ENCODE measurements at regions not wholly inside any gene's neighbourhood (a gene's known extent, or its start where the extent isn't known, plus 50 kb on each side); places are given as distances from the start of the nearest gene placed in this dataset.

GRCh38 chr2:166565501-166565900, 71.5 kb upstream of the SCN7A start:
- Histone ChIP-seq H3K4me3 (ENCODE audit: low read length) (no peak overlapping the region), H3K36me3 (ENCODE audit: control insufficient read depth, insufficient read depth, low read length) (no peaks in the 10 kb centered on the region), H3K27me3 (ENCODE audit: control insufficient read depth, insufficient read depth, low read length) (no peaks in the 10 kb centered on the region), H3K9me3 (ENCODE audit: control insufficient read depth, insufficient read depth, low read length) (no peaks in the 10 kb centered on the region), H3K4me1 (ENCODE audit: control insufficient read depth, insufficient read depth, low read length) (no peaks in the 10 kb centered on the region), H3K27ac (ENCODE audit: low read length) (no peak overlapping the region)
- H3K27me3 Mint-ChIP-seq (ENCODE audit: low read depth in 2 of 2) = no peaks in the 10 kb centered on the region
- intact Hi-C loops (cut with micrococcal nuclease) = no loop called here
- ATAC-seq (no peak), DNase-seq (no peak)
- H3K9me3 Mint-ChIP-seq = peaks cover 3 to 4% of the 10 kb centered on the region in 2 donors
- no peaks in the 10 kb centered on the region for H3K36me3 Mint-ChIP-seq
- TF ChIP-seq CTCF (IDR thresholded peaks at IDR 0.05) = no peak
- H3K4me3 Mint-ChIP-seq = no peak overlapping the region
- H3K27ac Mint-ChIP-seq = no peak overlapping the region
- 100% methylated on average over 2 of the region's 3 CpGs for WGBS (ENCODE audit: insufficient coverage)
- no peaks in the 10 kb centered on the region for H3K4me1 Mint-ChIP-seq

- ATAC-seq = no peak
- Histone ChIP-seq H3K27me3 (ENCODE audit: control insufficient read depth, insufficient read depth, low read length) (no peaks in the 10 kb centered on the region), H3K4me3 (ENCODE audit: low read length) (no peak overlapping the region), H3K4me1 (ENCODE audit: control insufficient read depth, insufficient read depth, low read length) (no peaks in the 10 kb centered on the region), H3K9me3 (ENCODE audit: control insufficient read depth, insufficient read depth, low read length) (no peaks in the 10 kb centered on the region), H3K36me3 (ENCODE audit: control insufficient read depth, insufficient read depth, low read length) (no peaks in the 10 kb centered on the region), H3K27ac (ENCODE audit: low read length) (no peak overlapping the region)
- H3K36me3 Mint-ChIP-seq = no peaks in the 10 kb centered on the region
- H3K9me3 Mint-ChIP-seq = peaks cover 3 to 4% of the 10 kb centered on the region in 2 donors
- H3K27me3 Mint-ChIP-seq (ENCODE audit: low read depth in 2 of 2) = no peaks in the 10 kb centered on the region
- WGBS (ENCODE audit: insufficient coverage) = 48% methylated on average over 2 of the region's 2 CpGs
- no peaks in the 10 kb centered on the region for H3K4me1 Mint-ChIP-seq
- no peak for TF ChIP-seq CTCF (IDR thresholded peaks at IDR 0.05)
- DNase-seq = no peak
- H3K4me3 Mint-ChIP-seq = no peak overlapping the region
- intact Hi-C loops (cut with micrococcal nuclease) = no loop called here
- no peak overlapping the region for H3K27ac Mint-ChIP-seq
These were observed 69.8 kb upstream of the SCN7A start for GRCh38 chr2:166563894-166564293.

- Mint-ChIP-seq H3K4me1 (no peaks in the 10 kb centered on the region), H3K36me3 (no peaks in the 10 kb centered on the region), H3K27ac (no peak overlapping the region), H3K27me3 (ENCODE audit: low read depth in 2 of 2) (no peaks in the 10 kb centered on the region), H3K9me3 (peaks cover 2 to 6% of the 10 kb centered on the region in 2 donors), H3K4me3 (no peak overlapping the region)
- Histone ChIP-seq H3K4me3 (ENCODE audit: low read length) (no peak overlapping the region), H3K27ac (ENCODE audit: low read length) (no peak overlapping the region), H3K9me3 (ENCODE audit: control insufficient read depth, insufficient read depth, low read length) (no peaks in the 10 kb centered on the region), H3K36me3 (ENCODE audit: control insufficient read depth, insufficient read depth, low read length) (no peaks in the 10 kb centered on the region), H3K4me1 (ENCODE audit: control insufficient read depth, insufficient read depth, low read length) (no peaks in the 10 kb centered on the region), H3K27me3 (ENCODE audit: control insufficient read depth, insufficient read depth, low read length) (no peaks in the 10 kb centered on the region)
- intact Hi-C loops (cut with micrococcal nuclease) = no loop called here
- ATAC-seq = no peak
- no peak for DNase-seq
- TF ChIP-seq CTCF (IDR thresholded peaks at IDR 0.05) = no peak
- 57% methylated on average over 1 of the region's 2 CpGs for WGBS (ENCODE audit: insufficient coverage)
These were observed 66.0 kb upstream of the SCN7A start for GRCh38 chr2:166560022-166560421.

- no peak overlapping the region for H3K4me3 Mint-ChIP-seq
- DNase-seq = no peak
- Histone ChIP-seq H3K4me1 (ENCODE audit: control insufficient read depth, insufficient read depth, low read length) (no peaks in the 10 kb centered on the region), H3K27me3 (ENCODE audit: control insufficient read depth, insufficient read depth, low read length) (no peaks in the 10 kb centered on the region), H3K4me3 (ENCODE audit: low read length) (no peak overlapping the region), H3K9me3 (ENCODE audit: control insufficient read depth, insufficient read depth, low read length) (peaks cover 3% of the 10 kb centered on the region), H3K27ac (ENCODE audit: low read length) (no peak overlapping the region), H3K36me3 (ENCODE audit: control insufficient read depth, insufficient read depth, low read length) (no peaks in the 10 kb centered on the region)
- no peaks in the 10 kb centered on the region for H3K4me1 Mint-ChIP-seq
- no peaks in the 10 kb centered on the region for H3K27me3 Mint-ChIP-seq (ENCODE audit: low read depth in 2 of 2)
- intact Hi-C loops (cut with micrococcal nuclease) = no loop called here
- no peaks in the 10 kb centered on the region for H3K36me3 Mint-ChIP-seq
- TF ChIP-seq CTCF (IDR thresholded peaks at IDR 0.05) = no peak
- no peak for ATAC-seq
- no peak overlapping the region for H3K27ac Mint-ChIP-seq
- H3K9me3 Mint-ChIP-seq = peaks cover 3% of the 10 kb centered on the region in 2 donors
These were observed 56.9 kb upstream of the SCN7A start for GRCh38 chr2:166550923-166551322.
